HL-60 (cell line): ENCODE measurements at regions not wholly inside any gene's neighbourhood (a gene's known extent, or its start where the extent isn't known, plus 50 kb on each side); places are given as distances from the start of the nearest gene placed in this dataset.

Experiments
- POLR2AphosphoS5 ChIP-seq: IDR thresholded peaks from 2 replicates; pipeline ENCODE4 v1.6.1; 2012; ENCODE audit warnings: low read depth
- REST ChIP-seq: IDR thresholded peaks from 2 replicates; pipeline ENCODE4 v1.6.1; 2012; ENCODE audit warnings: low read depth; ENCODE audit not compliant: insufficient replicate concordance
- SPI1 ChIP-seq: IDR thresholded peaks from 2 replicates; pipeline ENCODE4 v1.6.1; 2012; ENCODE audit warnings: low read depth, mild to moderate bottlenecking, borderline replicate concordance
- TF ChIP-seq, protein P1 (sequence below): IDR thresholded peaks from one replicate; pipeline ENCODE4 v1.5.1; 2011; ENCODE audit warnings: low read length, control low read depth, inconsistent platforms; ENCODE audit not compliant: insufficient read depth

- TF ChIP-seq, protein P1, sequence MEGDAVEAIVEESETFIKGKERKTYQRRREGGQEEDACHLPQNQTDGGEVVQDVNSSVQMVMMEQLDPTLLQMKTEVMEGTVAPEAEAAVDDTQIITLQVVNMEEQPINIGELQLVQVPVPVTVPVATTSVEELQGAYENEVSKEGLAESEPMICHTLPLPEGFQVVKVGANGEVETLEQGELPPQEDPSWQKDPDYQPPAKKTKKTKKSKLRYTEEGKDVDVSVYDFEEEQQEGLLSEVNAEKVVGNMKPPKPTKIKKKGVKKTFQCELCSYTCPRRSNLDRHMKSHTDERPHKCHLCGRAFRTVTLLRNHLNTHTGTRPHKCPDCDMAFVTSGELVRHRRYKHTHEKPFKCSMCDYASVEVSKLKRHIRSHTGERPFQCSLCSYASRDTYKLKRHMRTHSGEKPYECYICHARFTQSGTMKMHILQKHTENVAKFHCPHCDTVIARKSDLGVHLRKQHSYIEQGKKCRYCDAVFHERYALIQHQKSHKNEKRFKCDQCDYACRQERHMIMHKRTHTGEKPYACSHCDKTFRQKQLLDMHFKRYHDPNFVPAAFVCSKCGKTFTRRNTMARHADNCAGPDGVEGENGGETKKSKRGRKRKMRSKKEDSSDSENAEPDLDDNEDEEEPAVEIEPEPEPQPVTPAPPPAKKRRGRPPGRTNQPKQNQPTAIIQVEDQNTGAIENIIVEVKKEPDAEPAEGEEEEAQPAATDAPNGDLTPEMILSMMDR = no peak
- TF ChIP-seq POLR2AphosphoS5 (no peak), SPI1 (no peak), REST (no peak)
Measured at GRCh38 chr6:158892266-158892665, 73.1 kb upstream of the EZR start.
